DND-41 (cell line): ENCODE measurements at regions not wholly inside any gene's neighbourhood (a gene's known extent, or its start where the extent isn't known, plus 50 kb on each side); places are given as distances from the start of the nearest gene placed in this dataset.

Source experiments
- ATAC-seq: fragments of 200-7000 bp; cut with Tn5 transposase; 3 replicates; pipeline ENCODE4 v1.9.1; 2021; ENCODE audit warnings: low read depth; ENCODE audit not compliant: insufficient read depth
- DNase-seq: peaks from one replicate; pipeline ENCODE4 v3.0.0-alpha.2; 2020
- H2AFZ ChIP-seq: 2 replicates; pipeline ENCODE4 v1.6.0; 2012; ENCODE audit warnings: low read depth, low read length
- H3K27ac ChIP-seq: 2 replicates; pipeline ENCODE4 v1.5.1; 2012; ENCODE audit warnings: low read length, inconsistent platforms
- H3K27me3 ChIP-seq: fragments of 200-600 bp; sonication (generic); 2 replicates; pipeline ENCODE4 v1.6.0; 2012; ENCODE audit warnings: low read length, mild to moderate bottlenecking, inconsistent platforms; ENCODE audit not compliant: insufficient read depth, poor library complexity
- H3K36me3 ChIP-seq: 2 replicates; pipeline ENCODE4 v1.5.1; 2012; ENCODE audit warnings: low read length, inconsistent platforms; ENCODE audit not compliant: insufficient read depth
- H3K4me1 ChIP-seq: 2 replicates; pipeline ENCODE4 v1.5.1; 2012; ENCODE audit warnings: mild to moderate bottlenecking, low read length; ENCODE audit not compliant: insufficient read depth
- H3K4me2 ChIP-seq: 2 replicates; pipeline ENCODE4 v1.6.0; 2012; ENCODE audit warnings: mild to moderate bottlenecking, moderate library complexity, low read length, inconsistent platforms; ENCODE audit not compliant: insufficient read depth
- H3K4me3 ChIP-seq, 2 experiments: fragments of 200-600 bp in 1 of 2; shearing (Covaris generic) in 1 of 2; 2 replicates each; pipeline ENCODE4 v1.5.1; 2012 to 2016; ENCODE audit warnings: inconsistent platforms in 2 of 2, low read length in 2 of 2, mild to moderate bottlenecking in 2 of 2, low read depth in 1 of 2, moderate library complexity in 1 of 2
- H3K79me2 ChIP-seq: 2 replicates; pipeline ENCODE4 v1.6.0; 2012; ENCODE audit warnings: low read length, inconsistent platforms; ENCODE audit not compliant: insufficient read depth
- H3K9ac ChIP-seq: 2 replicates; pipeline ENCODE4 v1.6.0; 2012; ENCODE audit warnings: low read depth, mild to moderate bottlenecking, inconsistent platforms, low read length, moderate library complexity
- H3K9me3 ChIP-seq: 2 replicates; pipeline ENCODE4 v1.5.1; 2012; ENCODE audit warnings: low read length, moderate library complexity, mild to moderate bottlenecking, inconsistent platforms; ENCODE audit not compliant: insufficient read depth, severe bottlenecking
- H4K20me1 ChIP-seq: 2 replicates; pipeline ENCODE4 v1.6.0; 2012; ENCODE audit warnings: low read length; ENCODE audit not compliant: insufficient read depth
- EZH2 ChIP-seq: IDR thresholded peaks from 3 replicates; pipeline ENCODE4 v1.6.1; 2012; ENCODE audit warnings: borderline replicate concordance, low read depth, mild to moderate bottlenecking, moderate library complexity, low read length, inconsistent platforms; ENCODE audit not compliant: severe bottlenecking
- TF ChIP-seq, protein P1 (sequence below): IDR thresholded peaks from 2 replicates; pipeline ENCODE4 v1.5.1; 2012; ENCODE audit warnings: borderline replicate concordance, low read length, moderate library complexity, mild to moderate bottlenecking; ENCODE audit not compliant: poor library complexity, severe bottlenecking; ENCODE audit errors: extremely low read depth

GRCh38 chr3:192005989-192006388 lies 545.0 kb downstream of the PYDC2 start:
- no peak for DNase-seq
- no peaks in the 10 kb centered on the region for H4K20me1 ChIP-seq
- ATAC-seq: no peak
- no peak overlapping the region for H3K27ac ChIP-seq
- H3K4me3 ChIP-seq: no peak overlapping the region
- H3K4me2 ChIP-seq: no peak overlapping the region
- H3K79me2 ChIP-seq: no peaks in the 10 kb centered on the region
- H3K9me3 ChIP-seq: no peaks in the 10 kb centered on the region
- no peaks in the 10 kb centered on the region for H3K4me1 ChIP-seq
- H3K36me3 ChIP-seq: no peaks in the 10 kb centered on the region
- no peak overlapping the region for H3K9ac ChIP-seq
- no peaks in the 10 kb centered on the region for H3K27me3 ChIP-seq
- TF ChIP-seq, protein P1, sequence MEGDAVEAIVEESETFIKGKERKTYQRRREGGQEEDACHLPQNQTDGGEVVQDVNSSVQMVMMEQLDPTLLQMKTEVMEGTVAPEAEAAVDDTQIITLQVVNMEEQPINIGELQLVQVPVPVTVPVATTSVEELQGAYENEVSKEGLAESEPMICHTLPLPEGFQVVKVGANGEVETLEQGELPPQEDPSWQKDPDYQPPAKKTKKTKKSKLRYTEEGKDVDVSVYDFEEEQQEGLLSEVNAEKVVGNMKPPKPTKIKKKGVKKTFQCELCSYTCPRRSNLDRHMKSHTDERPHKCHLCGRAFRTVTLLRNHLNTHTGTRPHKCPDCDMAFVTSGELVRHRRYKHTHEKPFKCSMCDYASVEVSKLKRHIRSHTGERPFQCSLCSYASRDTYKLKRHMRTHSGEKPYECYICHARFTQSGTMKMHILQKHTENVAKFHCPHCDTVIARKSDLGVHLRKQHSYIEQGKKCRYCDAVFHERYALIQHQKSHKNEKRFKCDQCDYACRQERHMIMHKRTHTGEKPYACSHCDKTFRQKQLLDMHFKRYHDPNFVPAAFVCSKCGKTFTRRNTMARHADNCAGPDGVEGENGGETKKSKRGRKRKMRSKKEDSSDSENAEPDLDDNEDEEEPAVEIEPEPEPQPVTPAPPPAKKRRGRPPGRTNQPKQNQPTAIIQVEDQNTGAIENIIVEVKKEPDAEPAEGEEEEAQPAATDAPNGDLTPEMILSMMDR: no peak
- TF ChIP-seq EZH2: no peak
- H2AFZ ChIP-seq: no peak overlapping the region

- Histone ChIP-seq H3K36me3 (no peaks in the 10 kb centered on the region), H2AFZ (no peak overlapping the region), H3K27ac (no peak overlapping the region), H3K79me2 (no peaks in the 10 kb centered on the region), H3K4me1 (no peaks in the 10 kb centered on the region), H3K4me2 (no peak overlapping the region), H3K9me3 (no peaks in the 10 kb centered on the region), H3K27me3 (no peaks in the 10 kb centered on the region), H4K20me1 (no peaks in the 10 kb centered on the region), H3K9ac (no peak overlapping the region), H3K4me3 (no peak overlapping the region)
- DNase-seq (no peak), ATAC-seq (no peak)
- TF ChIP-seq, protein P1: no peak
- no peak for TF ChIP-seq EZH2
These were observed 548.9 kb downstream of the PYDC2 start for GRCh38 chr3:192009903-192010302.

DNA sequence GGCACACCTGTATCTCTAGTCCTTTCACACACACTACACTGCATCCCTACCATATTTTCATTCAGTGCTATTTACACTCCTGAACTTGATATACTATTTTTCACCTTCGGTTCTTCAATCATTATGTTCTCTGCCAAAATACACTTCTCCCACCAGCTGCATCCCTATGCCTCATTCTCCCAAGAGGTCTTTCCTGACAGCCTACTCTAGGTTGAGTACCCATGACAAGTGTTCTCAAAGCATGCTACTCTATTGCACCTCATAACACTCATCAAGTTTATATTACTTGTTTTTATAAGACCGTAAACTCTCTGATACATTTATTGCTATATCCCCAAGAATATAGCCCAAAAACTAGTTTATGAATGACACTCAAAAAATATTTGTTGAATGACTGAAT lies 549.5 kb downstream of the PYDC2 start:
- no peak overlapping the region for H3K4me2 ChIP-seq
- DNase-seq: no peak
- H3K4me1 ChIP-seq: no peaks in the 10 kb centered on the region
- no peak overlapping the region for H3K27ac ChIP-seq
- H3K79me2 ChIP-seq: no peaks in the 10 kb centered on the region
- no peak for TF ChIP-seq EZH2
- TF ChIP-seq, protein P1: no peak
- H3K9me3 ChIP-seq: no peaks in the 10 kb centered on the region
- no peak overlapping the region for H3K4me3 ChIP-seq
- no peaks in the 10 kb centered on the region for H3K36me3 ChIP-seq
- ATAC-seq: no peak
- H3K9ac ChIP-seq: no peak overlapping the region
- no peaks in the 10 kb centered on the region for H3K27me3 ChIP-seq
- no peaks in the 10 kb centered on the region for H4K20me1 ChIP-seq
- H2AFZ ChIP-seq: no peak overlapping the region

DNA sequence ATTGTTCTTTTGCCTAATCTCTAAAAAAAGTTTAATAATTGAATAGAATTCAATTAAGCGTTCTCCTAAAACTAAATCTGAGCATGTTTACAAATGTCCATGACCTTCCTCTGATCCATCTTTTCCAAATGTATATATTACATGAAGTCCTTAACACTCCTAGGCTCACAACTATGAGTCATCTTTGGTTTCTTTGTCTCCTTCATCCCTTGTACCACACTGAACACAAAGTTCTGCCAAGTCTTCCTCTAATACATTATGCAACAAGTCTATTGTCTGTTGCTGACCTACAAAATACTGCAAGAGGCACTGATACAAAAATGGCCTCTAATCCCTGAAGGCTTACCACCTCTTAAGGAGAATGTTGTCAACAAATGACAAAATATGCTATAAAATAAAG lies 550.2 kb downstream of the PYDC2 start:
- ATAC-seq (no peak), DNase-seq (no peak)
- TF ChIP-seq, protein P1: no peak
- no peak for TF ChIP-seq EZH2
- no peak overlapping the region for H3K27ac ChIP-seq
- H2AFZ ChIP-seq: no peak overlapping the region
- H4K20me1 ChIP-seq: no peaks in the 10 kb centered on the region
- no peak overlapping the region for H3K4me3 ChIP-seq
- H3K27me3 ChIP-seq: no peaks in the 10 kb centered on the region
- H3K79me2 ChIP-seq: no peaks in the 10 kb centered on the region
- H3K9me3 ChIP-seq: no peaks in the 10 kb centered on the region
- H3K4me1 ChIP-seq: no peaks in the 10 kb centered on the region
- H3K36me3 ChIP-seq: no peaks in the 10 kb centered on the region
- no peak overlapping the region for H3K4me2 ChIP-seq
- H3K9ac ChIP-seq: no peak overlapping the region
